ENCODE measurements at regions not wholly inside any gene's neighbourhood (a gene's known extent, or its start where the extent isn't known, plus 50 kb on each side); places are given as distances from the start of the nearest gene placed in this dataset.

- H2AK5ac ChIP-seq (ENCODE audit: low read depth, low read length): no peak overlapping the region
- no peak overlapping the region for H3K4ac ChIP-seq (ENCODE audit: low read depth, low read length)
- H2BK20ac ChIP-seq (ENCODE audit: low read depth, low read length): no peak overlapping the region
- intact Hi-C loops (cut with micrococcal nuclease): no loop called here
- no peaks in the 10 kb centered on the region for H3K4me1 ChIP-seq (ENCODE audit: control insufficient read depth, insufficient read depth, low read length)
- ATAC-seq (ENCODE audit: low read depth): no peak
- H2BK120ac ChIP-seq (ENCODE audit: low read depth, low read length): no peak overlapping the region
- no peak overlapping the region for H3K4me3 ChIP-seq (ENCODE audit: insufficient read depth, low read depth, low read length)
- dilution Hi-C loops (cut with HindIII; ENCODE audit: low sequenced_read_pairs, unreplicated experiment): no loop called here
- H3K27me3 ChIP-seq (ENCODE audit: control insufficient read depth, insufficient read depth, low read length): no peaks in the 10 kb centered on the region
- H4K20me1 ChIP-seq (ENCODE audit: insufficient read depth, low read length): no peaks in the 10 kb centered on the region; the same call in 1 of the 2 replicates
- no peaks in the 10 kb centered on the region for H3K36me3 ChIP-seq (ENCODE audit: control insufficient read depth, insufficient read depth, low read length)
- no peaks in the 10 kb centered on the region for H3K79me1 ChIP-seq (ENCODE audit: low read depth in 1 of 2, low read length in 2 of 2)
- H2BK5ac ChIP-seq (ENCODE audit: low read depth, low read length, poor library complexity, severe bottlenecking): no peak overlapping the region
- no peak for TF ChIP-seq POLR2A (IDR thresholded peaks at IDR 0.05; ENCODE audit: low read depth, low read length)
- no peak for TF ChIP-seq MAFK (IDR thresholded peaks at IDR 0.05; ENCODE audit: low read depth, low read length)
- no peak for TF ChIP-seq FOS (IDR thresholded peaks at IDR 0.05; ENCODE audit: low read depth, low read length)
- no peak for TF ChIP-seq MXI1 (IDR thresholded peaks at IDR 0.05; ENCODE audit: borderline replicate concordance, low read depth, low read length)
- no peak for TF ChIP-seq ELK1 (IDR thresholded peaks at IDR 0.05; ENCODE audit: borderline replicate concordance, low read depth, low read length)
- TF ChIP-seq CEBPB (IDR thresholded peaks at IDR 0.05; ENCODE audit: low read depth, low read length): no peak
- TF ChIP-seq RAD21 (IDR thresholded peaks at IDR 0.05; ENCODE audit: low read length): no peak
- TF ChIP-seq MAZ (IDR thresholded peaks at IDR 0.05; ENCODE audit: borderline replicate concordance, low read depth, low read length): no peak
- TF ChIP-seq BHLHE40 (IDR thresholded peaks at IDR 0.05; ENCODE audit: low read depth, low read length): no peak
- TF ChIP-seq RFX5 (IDR thresholded peaks at IDR 0.05; ENCODE audit: low read depth, low read length): no peak
- TF ChIP-seq CHD1 (IDR thresholded peaks at IDR 0.05; ENCODE audit: low read depth, low read length): no peak
- no peak for TF ChIP-seq RCOR1 (IDR thresholded peaks at IDR 0.05; ENCODE audit: insufficient replicate concordance, low read length)
- no peak for TF ChIP-seq NFE2L2 (IDR thresholded peaks at IDR 0.05; ENCODE audit: low read depth, low read length)
- no peak for TF ChIP-seq USF2 (IDR thresholded peaks at IDR 0.05; ENCODE audit: low read depth, low read length)
- no peak for TF ChIP-seq CTCF (conservative IDR thresholded peaks at IDR 0.05; ENCODE audit: low read depth, low read length)
- TF ChIP-seq SMC3 (IDR thresholded peaks at IDR 0.05; ENCODE audit: low read depth, low read length): no peak
- H3K4me2 ChIP-seq (ENCODE audit: low read depth, low read length): no peak overlapping the region
- H4K5ac ChIP-seq (ENCODE audit: low read depth, low read length): no peak overlapping the region
- peaks cover 41% of the 10 kb centered on the region for H3K9me3 ChIP-seq (ENCODE audit: control insufficient read depth, insufficient read depth, low read length)
- H3K9ac ChIP-seq (ENCODE audit: low read depth, low read length): no peak overlapping the region
- H3K56ac ChIP-seq (ENCODE audit: extremely low read depth, insufficient read depth, low read length): no peak overlapping the region
- DNase-seq: no peak
- in situ Hi-C loops (cut with MboI; ENCODE audit: low sequenced_read_pairs): no loop called here
- H3K14ac ChIP-seq (replicated peaks; ENCODE audit: low read depth, low read length): no peak overlapping the region
- POLR2A ChIA-PET (ENCODE audit: unreplicated experiment): no interaction called here
- no peak overlapping the region for H3K23ac ChIP-seq (ENCODE audit: low read depth, low read length)
- no peaks in the 10 kb centered on the region for H3K9me1 ChIP-seq (ENCODE audit: insufficient read depth, low read length)
- H3K18ac ChIP-seq (ENCODE audit: low read depth, low read length): no peak overlapping the region
- no TSS peak for BruUV-seq (replicated peaks)
- no peak overlapping the region for H2BK15ac ChIP-seq (ENCODE audit: low read depth, low read length)
- H4K91ac ChIP-seq (ENCODE audit: insufficient read depth, low read depth, low read length): no peak overlapping the region
- no CpG with 5 or more reads among the region's 8 CpGs for WGBS, 2 experiments (ENCODE audit: extremely low coverage in 2 of 2, insufficient read length in 1 of 2)
- CTCF ChIA-PET: no interaction called here
- H4K8ac ChIP-seq (ENCODE audit: low read depth in 2 of 2, low read length in 2 of 2): no peak overlapping the region
- no peak overlapping the region for H2AFZ ChIP-seq (replicated peaks; ENCODE audit: low read length, poor library complexity)
- H3K27ac ChIP-seq (ENCODE audit: insufficient read depth, low read length): no peak overlapping the region
- no peak overlapping the region for H2AK9ac ChIP-seq (replicated peaks; ENCODE audit: low read depth, low read length, poor library complexity)
These were observed 639.4 kb downstream of the ACTR3B start for GRCh38 chr7:153398789-153399553.
